Suprapubic skin (tissue), 3 donors: ENCODE measurements at regions not wholly inside any gene's neighbourhood (a gene's known extent, or its start where the extent isn't known, plus 50 kb on each side); places are given as distances from the start of the nearest gene placed in this dataset.

Experiments used
- CTCF ChIP-seq, 2 donors: fragments of 200-600 bp in 1 of 2; fragments of 450-650 bp in 1 of 2; sonication (generic) in 1 of 2; IDR thresholded peaks; one replicate each; pipeline ENCODE4 v1.5.1; 2016 to 2019; ENCODE audit warnings: antibody characterized with exemption in 2 of 2, mild to moderate bottlenecking in 1 of 2, moderate library complexity in 1 of 2
- EP300 ChIP-seq: sonication (generic); formaldehyde crosslinking; IDR thresholded peaks from one replicate; pipeline ENCODE4 v1.6.1; 2017; ENCODE audit warnings: antibody characterized with exemption
- POLR2A ChIP-seq, 2 donors: fragments of 450-650 bp; IDR thresholded peaks; one replicate each; pipeline ENCODE4 v1.6.1; 2017; ENCODE audit warnings: antibody characterized with exemption in 2 of 2, mild to moderate bottlenecking in 2 of 2, moderate library complexity in 2 of 2

GRCh38 chr14:100654025-100654813 is 67.0 kb upstream of the BEGAIN start:
- TF ChIP-seq CTCF (IDR thresholded peaks at IDR 0.05) (no peak), POLR2A (IDR thresholded peaks at IDR 0.05) (no peak), EP300 (no peak)
